Progenitor cell of endocrine pancreas (in vitro differentiated cells): ENCODE measurements at regions not wholly inside any gene's neighbourhood (a gene's known extent, or its start where the extent isn't known, plus 50 kb on each side); places are given as distances from the start of the nearest gene placed in this dataset.

ENCODE experiments used
- DNase-seq: peaks from one replicate; pipeline ENCODE4 v3.0.0; 2021; ENCODE audit warnings: low spot score; ENCODE audit not compliant: unreplicated experiment
- H3K27ac Mint-ChIP-seq: 2 replicates; pipeline ENCODE4 v1.8.0; 2021; ENCODE audit warnings: mild to moderate bottlenecking, moderate library complexity, mixed read lengths
- H3K27me3 Mint-ChIP-seq: 2 replicates; pipeline ENCODE4 v1.8.0; 2021; ENCODE audit warnings: mixed read lengths
- H3K36me3 Mint-ChIP-seq: 2 replicates; pipeline ENCODE4 v1.8.0; 2022; ENCODE audit warnings: mixed read lengths; ENCODE audit not compliant: insufficient read depth
- H3K4me1 Mint-ChIP-seq: 2 replicates; pipeline ENCODE4 v1.8.0; 2021; ENCODE audit warnings: low read depth, mixed read lengths
- H3K4me3 Mint-ChIP-seq: 2 replicates; pipeline ENCODE4 v1.8.0; 2021; ENCODE audit warnings: low read depth, mild to moderate bottlenecking, moderate library complexity, mixed read lengths
- H3K9me3 Mint-ChIP-seq: 2 replicates; pipeline ENCODE4 v1.8.0; 2021; ENCODE audit warnings: low read depth, mixed read lengths
- TF ChIP-seq, protein P1 (sequence below): fragments of 200-600 bp; sonication (generic); IDR thresholded peaks from one replicate; pipeline ENCODE4 v1.5.0; 2021; ENCODE audit warnings: antibody characterized with exemption, mild to moderate bottlenecking; ENCODE audit not compliant: unreplicated experiment

DNA sequence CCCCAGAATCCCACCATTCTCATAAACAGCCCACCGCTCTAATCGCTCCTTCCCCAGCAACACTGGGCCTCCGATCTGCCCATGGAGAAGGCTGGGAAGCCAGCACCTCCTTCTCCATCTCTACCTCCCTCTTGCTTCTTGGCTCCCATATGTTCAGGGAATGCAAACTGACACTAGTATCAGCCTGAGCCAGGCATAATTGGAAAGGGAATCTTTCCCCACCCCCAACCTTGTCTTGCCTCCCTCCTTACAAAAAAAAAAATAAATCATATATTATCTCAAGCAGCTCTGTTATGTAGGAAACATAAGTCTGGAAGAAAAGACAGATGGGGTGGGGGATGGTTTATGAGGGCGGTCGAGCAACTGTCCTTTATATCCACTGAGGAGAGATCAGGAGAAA, 127.2 kb downstream of the NAV1 start:
- Mint-ChIP-seq H3K27me3 (peaks cover 2% of the 10 kb centered on the region), H3K36me3 (no peaks in the 10 kb centered on the region), H3K4me1 (no peaks in the 10 kb centered on the region), H3K9me3 (no peaks in the 10 kb centered on the region), H3K4me3 (no peak overlapping the region), H3K27ac (no peak overlapping the region)
- DNase-seq = no peak
- TF ChIP-seq, protein P1, sequence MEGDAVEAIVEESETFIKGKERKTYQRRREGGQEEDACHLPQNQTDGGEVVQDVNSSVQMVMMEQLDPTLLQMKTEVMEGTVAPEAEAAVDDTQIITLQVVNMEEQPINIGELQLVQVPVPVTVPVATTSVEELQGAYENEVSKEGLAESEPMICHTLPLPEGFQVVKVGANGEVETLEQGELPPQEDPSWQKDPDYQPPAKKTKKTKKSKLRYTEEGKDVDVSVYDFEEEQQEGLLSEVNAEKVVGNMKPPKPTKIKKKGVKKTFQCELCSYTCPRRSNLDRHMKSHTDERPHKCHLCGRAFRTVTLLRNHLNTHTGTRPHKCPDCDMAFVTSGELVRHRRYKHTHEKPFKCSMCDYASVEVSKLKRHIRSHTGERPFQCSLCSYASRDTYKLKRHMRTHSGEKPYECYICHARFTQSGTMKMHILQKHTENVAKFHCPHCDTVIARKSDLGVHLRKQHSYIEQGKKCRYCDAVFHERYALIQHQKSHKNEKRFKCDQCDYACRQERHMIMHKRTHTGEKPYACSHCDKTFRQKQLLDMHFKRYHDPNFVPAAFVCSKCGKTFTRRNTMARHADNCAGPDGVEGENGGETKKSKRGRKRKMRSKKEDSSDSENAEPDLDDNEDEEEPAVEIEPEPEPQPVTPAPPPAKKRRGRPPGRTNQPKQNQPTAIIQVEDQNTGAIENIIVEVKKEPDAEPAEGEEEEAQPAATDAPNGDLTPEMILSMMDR = no peak

DNA sequence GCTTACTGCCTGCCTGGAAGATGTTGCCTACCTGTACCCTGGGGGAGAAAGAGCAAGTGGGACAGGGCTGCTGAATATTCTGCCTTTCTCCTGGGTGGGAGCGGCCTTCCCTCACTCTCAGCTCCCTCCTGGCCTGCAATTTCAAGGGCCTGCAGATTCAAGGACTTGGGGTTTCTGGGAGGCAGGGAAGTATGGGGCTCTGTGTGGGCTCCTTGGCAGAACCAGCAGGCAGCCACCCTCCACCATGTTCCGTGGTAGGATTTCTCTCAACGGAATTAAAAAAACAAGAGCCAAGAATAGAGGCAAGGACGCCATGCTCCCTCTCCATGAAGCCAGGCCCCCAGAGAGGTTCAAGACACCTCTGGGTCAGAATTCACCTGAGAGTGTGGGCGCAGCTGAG, 127.7 kb downstream of the NAV1 start:
- no peaks in the 10 kb centered on the region for H3K36me3 Mint-ChIP-seq
- H3K4me3 Mint-ChIP-seq = no peak overlapping the region
- DNase-seq = no peak
- no peak overlapping the region for H3K27ac Mint-ChIP-seq
- no peaks in the 10 kb centered on the region for H3K4me1 Mint-ChIP-seq
- H3K9me3 Mint-ChIP-seq = no peaks in the 10 kb centered on the region
- TF ChIP-seq, protein P1 = no peak
- H3K27me3 Mint-ChIP-seq = peaks cover 2% of the 10 kb centered on the region

DNA sequence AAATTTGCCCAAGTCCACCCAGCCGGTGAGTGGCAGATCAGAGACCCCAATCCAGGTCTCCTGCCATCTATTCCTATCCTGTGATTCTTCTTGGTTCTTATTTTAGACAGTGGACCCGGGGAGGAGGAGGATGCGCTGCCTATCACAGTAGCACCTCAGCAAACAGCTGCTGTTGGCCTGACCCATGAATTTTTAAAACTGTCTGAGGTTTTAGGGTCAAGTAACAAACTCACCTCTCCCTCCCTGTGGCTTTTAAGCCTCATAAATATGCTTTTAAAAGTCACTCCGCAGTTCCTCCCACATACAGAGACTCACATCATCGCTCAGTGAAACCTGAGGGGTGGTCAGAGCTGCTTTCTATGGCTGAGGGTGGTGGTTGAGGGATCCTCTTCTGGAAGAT, 128.6 kb downstream of the NAV1 start:
- Mint-ChIP-seq H3K4me3 (no peak overlapping the region), H3K4me1 (no peaks in the 10 kb centered on the region), H3K27ac (no peak overlapping the region), H3K9me3 (no peaks in the 10 kb centered on the region), H3K27me3 (peaks cover 2% of the 10 kb centered on the region), H3K36me3 (no peaks in the 10 kb centered on the region)
- TF ChIP-seq, protein P1 = no peak
- DNase-seq = no peak

DNA sequence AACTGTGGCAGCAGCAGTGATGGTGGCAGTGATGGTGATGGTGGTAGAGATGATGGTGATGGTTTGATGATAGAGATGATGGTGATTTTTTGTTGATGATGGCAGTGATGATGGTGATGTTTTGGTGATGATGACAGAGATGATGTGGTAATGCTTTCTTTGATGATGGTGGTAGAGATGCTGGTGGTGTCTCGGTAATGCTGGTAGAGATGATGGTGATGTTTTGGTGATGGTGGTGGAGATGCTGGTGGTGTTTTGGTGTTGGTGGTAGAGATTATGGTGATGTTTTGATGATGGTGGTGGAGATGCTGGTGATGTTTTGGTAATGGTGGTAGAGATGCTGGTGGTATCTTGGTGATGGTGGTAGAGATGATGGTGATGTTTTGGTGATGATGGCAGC, 131.6 kb downstream of the NAV1 start:
- Mint-ChIP-seq H3K4me1 (no peaks in the 10 kb centered on the region), H3K4me3 (no peak overlapping the region), H3K36me3 (no peaks in the 10 kb centered on the region), H3K27ac (no peak overlapping the region), H3K9me3 (no peaks in the 10 kb centered on the region), H3K27me3 (no peaks in the 10 kb centered on the region)
- TF ChIP-seq, protein P1 = no peak
- DNase-seq = no peak

DNA sequence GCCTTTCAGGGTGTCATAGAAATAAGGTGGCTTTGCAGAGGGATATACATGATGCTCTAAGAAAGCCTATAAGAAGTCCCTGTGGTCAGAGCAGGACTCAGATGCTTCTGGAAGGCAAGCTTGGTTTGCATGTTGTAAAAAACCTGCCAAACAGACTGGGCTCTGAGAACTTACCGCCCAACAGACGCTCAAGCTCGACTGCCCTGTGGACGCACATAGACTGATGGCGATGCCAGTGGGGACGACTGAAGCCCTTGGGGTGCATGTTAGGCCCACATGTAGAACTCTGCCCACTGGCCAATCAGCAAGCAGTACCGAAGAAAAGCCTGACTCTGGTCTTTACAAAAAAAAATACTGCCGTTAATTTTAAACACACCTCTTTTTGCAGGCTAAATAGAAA, 133.8 kb downstream of the NAV1 start:
- Mint-ChIP-seq H3K4me3 (no peak overlapping the region), H3K36me3 (no peaks in the 10 kb centered on the region), H3K27me3 (no peaks in the 10 kb centered on the region), H3K9me3 (no peaks in the 10 kb centered on the region), H3K27ac (no peak overlapping the region), H3K4me1 (no peaks in the 10 kb centered on the region)
- DNase-seq = no peak
- TF ChIP-seq, protein P1 = no peak
